ENCODE measurements at regions not wholly inside any gene's neighbourhood (a gene's known extent, or its start where the extent isn't known, plus 50 kb on each side); places are given as distances from the start of the nearest gene placed in this dataset.

DNA sequence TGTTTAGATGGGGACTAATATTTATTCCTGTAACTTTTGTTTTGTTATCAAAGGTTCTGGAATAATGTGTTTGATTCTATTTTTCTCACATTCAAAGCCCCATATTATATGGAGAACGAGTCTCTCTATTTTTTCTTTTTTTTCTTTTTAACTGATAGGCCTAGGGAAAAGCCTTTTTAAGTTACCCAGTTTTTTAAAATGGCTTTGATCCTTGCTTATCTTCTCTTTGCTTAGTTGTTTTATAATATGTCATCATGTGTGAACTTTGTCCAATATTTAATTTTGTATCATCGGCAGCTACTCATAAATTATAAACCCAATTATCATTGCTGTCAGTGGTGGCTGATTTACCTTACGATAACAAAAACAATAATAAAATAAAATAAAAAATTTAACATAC, 610.3 kb upstream of the BCHE start:
- TF ChIP-seq POLR2A (IDR thresholded peaks at IDR 0.05; ENCODE audit: low read depth, low read length): no peak
- TF ChIP-seq TAF1 (IDR thresholded peaks at IDR 0.05; ENCODE audit: borderline replicate concordance, low read depth, low read length): no peak
- no peak for TF ChIP-seq POLR2AphosphoS5 (IDR thresholded peaks at IDR 0.05; ENCODE audit: low read depth, low read length)

All from GM12892 (cell line).